ENCODE measurements at regions not wholly inside any gene's neighbourhood (a gene's known extent, or its start where the extent isn't known, plus 50 kb on each side); places are given as distances from the start of the nearest gene placed in this dataset.

GRCh38 chr22:49440931-49441330 lies 386.7 kb downstream of the BRD1 start:
- H2BK15ac ChIP-seq (ENCODE audit: low read depth, low read length): no peak overlapping the region
- H4K20me1 ChIP-seq (ENCODE audit: insufficient read depth, low read length): no peaks in the 10 kb centered on the region
- no peak overlapping the region for H3K14ac ChIP-seq (replicated peaks; ENCODE audit: low read depth, low read length)
- no peak overlapping the region for H2AK9ac ChIP-seq (replicated peaks; ENCODE audit: low read depth, low read length, poor library complexity)
- no peaks in the 10 kb centered on the region for H3K9me1 ChIP-seq (ENCODE audit: insufficient read depth, low read length)
- no peak for DNase-seq
- H2BK120ac ChIP-seq (ENCODE audit: low read depth, low read length): no peak overlapping the region
- no peak for ATAC-seq (ENCODE audit: low read depth)
- no peak overlapping the region for H2BK5ac ChIP-seq (ENCODE audit: low read depth, low read length, poor library complexity, severe bottlenecking)
- CTCF ChIA-PET: no interaction called here
- peaks cover 32% of the 10 kb centered on the region for H3K9me3 ChIP-seq (ENCODE audit: control insufficient read depth, insufficient read depth, low read length)
- H3K27me3 ChIP-seq (ENCODE audit: control insufficient read depth, insufficient read depth, low read length): no peaks in the 10 kb centered on the region
- H3K36me3 ChIP-seq (ENCODE audit: control insufficient read depth, insufficient read depth, low read length): no peaks in the 10 kb centered on the region
- no peak overlapping the region for H2AFZ ChIP-seq (replicated peaks; ENCODE audit: low read length, poor library complexity)
- H3K4me1 ChIP-seq (ENCODE audit: control insufficient read depth, insufficient read depth, low read length): no peaks in the 10 kb centered on the region
- TF ChIP-seq, protein P1, sequence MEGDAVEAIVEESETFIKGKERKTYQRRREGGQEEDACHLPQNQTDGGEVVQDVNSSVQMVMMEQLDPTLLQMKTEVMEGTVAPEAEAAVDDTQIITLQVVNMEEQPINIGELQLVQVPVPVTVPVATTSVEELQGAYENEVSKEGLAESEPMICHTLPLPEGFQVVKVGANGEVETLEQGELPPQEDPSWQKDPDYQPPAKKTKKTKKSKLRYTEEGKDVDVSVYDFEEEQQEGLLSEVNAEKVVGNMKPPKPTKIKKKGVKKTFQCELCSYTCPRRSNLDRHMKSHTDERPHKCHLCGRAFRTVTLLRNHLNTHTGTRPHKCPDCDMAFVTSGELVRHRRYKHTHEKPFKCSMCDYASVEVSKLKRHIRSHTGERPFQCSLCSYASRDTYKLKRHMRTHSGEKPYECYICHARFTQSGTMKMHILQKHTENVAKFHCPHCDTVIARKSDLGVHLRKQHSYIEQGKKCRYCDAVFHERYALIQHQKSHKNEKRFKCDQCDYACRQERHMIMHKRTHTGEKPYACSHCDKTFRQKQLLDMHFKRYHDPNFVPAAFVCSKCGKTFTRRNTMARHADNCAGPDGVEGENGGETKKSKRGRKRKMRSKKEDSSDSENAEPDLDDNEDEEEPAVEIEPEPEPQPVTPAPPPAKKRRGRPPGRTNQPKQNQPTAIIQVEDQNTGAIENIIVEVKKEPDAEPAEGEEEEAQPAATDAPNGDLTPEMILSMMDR (conservative IDR thresholded peaks at IDR 0.05; ENCODE audit: low read depth, low read length): no peak
- TF ChIP-seq RFX5 (IDR thresholded peaks at IDR 0.05; ENCODE audit: low read depth, low read length) (no peak), POLR2A (IDR thresholded peaks at IDR 0.05; ENCODE audit: low read depth, low read length) (no peak), BHLHE40 (IDR thresholded peaks at IDR 0.05; ENCODE audit: low read depth, low read length) (no peak), MAZ (IDR thresholded peaks at IDR 0.05; ENCODE audit: borderline replicate concordance, low read depth, low read length) (no peak), RCOR1 (IDR thresholded peaks at IDR 0.05; ENCODE audit: insufficient replicate concordance, low read length) (no peak)
- TF ChIP-seq, protein P2, sequence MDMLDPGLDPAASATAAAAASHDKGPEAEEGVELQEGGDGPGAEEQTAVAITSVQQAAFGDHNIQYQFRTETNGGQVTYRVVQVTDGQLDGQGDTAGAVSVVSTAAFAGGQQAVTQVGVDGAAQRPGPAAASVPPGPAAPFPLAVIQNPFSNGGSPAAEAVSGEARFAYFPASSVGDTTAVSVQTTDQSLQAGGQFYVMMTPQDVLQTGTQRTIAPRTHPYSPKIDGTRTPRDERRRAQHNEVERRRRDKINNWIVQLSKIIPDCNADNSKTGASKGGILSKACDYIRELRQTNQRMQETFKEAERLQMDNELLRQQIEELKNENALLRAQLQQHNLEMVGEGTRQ (IDR thresholded peaks at IDR 0.05; ENCODE audit: low read depth, low read length): no peak
- H2AK5ac ChIP-seq (ENCODE audit: low read depth, low read length): no peak overlapping the region
- dilution Hi-C loops (cut with HindIII; ENCODE audit: low sequenced_read_pairs, unreplicated experiment): no loop called here
- H3K4me3 ChIP-seq (ENCODE audit: insufficient read depth, low read depth, low read length): no peak overlapping the region
- no peak overlapping the region for H3K56ac ChIP-seq (ENCODE audit: extremely low read depth, insufficient read depth, low read length)
- BruUV-seq (replicated peaks): no TSS peak
- in situ Hi-C loops (cut with MboI; ENCODE audit: low sequenced_read_pairs): no loop called here
- no peak overlapping the region for H4K5ac ChIP-seq (ENCODE audit: low read depth, low read length)
- H2BK20ac ChIP-seq (ENCODE audit: low read depth, low read length): no peak overlapping the region
- H3K4me2 ChIP-seq (ENCODE audit: low read depth, low read length): no peak overlapping the region
- H4K8ac ChIP-seq (ENCODE audit: low read depth in 2 of 2, low read length in 2 of 2): no peak overlapping the region
- H3K23ac ChIP-seq (ENCODE audit: low read depth, low read length): no peak overlapping the region
- WGBS, 2 experiments (ENCODE audit: extremely low coverage in 2 of 2, insufficient read length in 1 of 2): 76% methylated on average over 10 of the region's 23 CpGs; no CpG with 5 or more reads in 1 of the 2 experiments
- H3K4ac ChIP-seq (ENCODE audit: low read depth, low read length): no peak overlapping the region
- intact Hi-C loops (cut with micrococcal nuclease): no loop called here
- no peaks in the 10 kb centered on the region for H3K79me1 ChIP-seq (ENCODE audit: low read depth in 1 of 2, low read length in 2 of 2)
- POLR2A ChIA-PET (ENCODE audit: unreplicated experiment): no interaction called here
- no peak overlapping the region for H4K91ac ChIP-seq (ENCODE audit: insufficient read depth, low read depth, low read length)
- H3K9ac ChIP-seq (ENCODE audit: low read depth, low read length): no peak overlapping the region
- H3K27ac ChIP-seq (ENCODE audit: insufficient read depth, low read length): no peak overlapping the region
- H3K18ac ChIP-seq (ENCODE audit: low read depth, low read length): no peak overlapping the region

Data from IMR-90 (cell line).